ENCODE measurements at regions not wholly inside any gene's neighbourhood (a gene's known extent, or its start where the extent isn't known, plus 50 kb on each side); places are given as distances from the start of the nearest gene placed in this dataset.

- no peaks in the 10 kb centered on the region for H3K27me3 ChIP-seq
- TF ChIP-seq CTCF (IDR thresholded peaks at IDR 0.05), result no peak
- no peak for TF ChIP-seq POLR2A (IDR thresholded peaks at IDR 0.05)
- WGBS, 2 donors, result 73 to 83% methylated on average over 2 of the region's 2 CpGs
- intact Hi-C loops (cut with DNase I), result no loop called here
- H3K4me1 ChIP-seq, result no peaks in the 10 kb centered on the region
- no peak for DNase-seq
- no peaks in the 10 kb centered on the region for H3K9me3 ChIP-seq
- no peak overlapping the region for H3K27ac ChIP-seq
- no peak overlapping the region for H3K4me3 ChIP-seq (replicated peaks in 1 of 3)
- H3K36me3 ChIP-seq, result no peaks in the 10 kb centered on the region
These were observed 1068.9 kb upstream of the RAG2 start for GRCh38 chr11:37666960-37667359.

GRCh38 chr11:37657645-37658044, 1059.6 kb upstream of the RAG2 start:
- Histone ChIP-seq H3K36me3 (no peaks in the 10 kb centered on the region), H3K27me3 (no peaks in the 10 kb centered on the region), H3K4me1 (no peaks in the 10 kb centered on the region), H3K4me3 (replicated peaks in 1 of 3) (no peak overlapping the region), H3K27ac (no peak overlapping the region), H3K9me3 (no peaks in the 10 kb centered on the region)
- no peak for DNase-seq
- intact Hi-C loops (cut with DNase I), result no loop called here
- WGBS, 2 donors, result 93 to 98% methylated on average over 1 of the region's 1 CpG
- TF ChIP-seq POLR2A (IDR thresholded peaks at IDR 0.05) (no peak), CTCF (IDR thresholded peaks at IDR 0.05) (no peak)

- H3K4me1 ChIP-seq, result no peaks in the 10 kb centered on the region
- no peaks in the 10 kb centered on the region for H3K36me3 ChIP-seq
- no peak overlapping the region for H3K27ac ChIP-seq
- WGBS, 2 donors, result 62 to 83% methylated on average over 1 of the region's 1 CpG
- H3K27me3 ChIP-seq, result no peaks in the 10 kb centered on the region
- TF ChIP-seq POLR2A (IDR thresholded peaks at IDR 0.05) (no peak), CTCF (IDR thresholded peaks at IDR 0.05) (no peak)
- intact Hi-C loops (cut with DNase I), result no loop called here
- DNase-seq, result no peak
- no peaks in the 10 kb centered on the region for H3K9me3 ChIP-seq
- H3K4me3 ChIP-seq (replicated peaks in 1 of 3), result no peak overlapping the region
These were observed 1049.7 kb upstream of the RAG2 start for GRCh38 chr11:37647767-37648166.

GRCh38 chr11:37643968-37644367, 1045.9 kb upstream of the RAG2 start:
- H3K4me3 ChIP-seq (replicated peaks in 1 of 3), result no peak overlapping the region
- WGBS, 2 donors, result 85 to 91% methylated on average over 2 of the region's 2 CpGs
- no peak overlapping the region for H3K27ac ChIP-seq
- TF ChIP-seq CTCF (IDR thresholded peaks at IDR 0.05) (no peak), POLR2A (IDR thresholded peaks at IDR 0.05) (no peak)
- H3K4me1 ChIP-seq, result no peaks in the 10 kb centered on the region
- DNase-seq, result no peak
- H3K9me3 ChIP-seq, result no peaks in the 10 kb centered on the region
- H3K36me3 ChIP-seq, result no peaks in the 10 kb centered on the region
- intact Hi-C loops (cut with DNase I), result no loop called here
- no peaks in the 10 kb centered on the region for H3K27me3 ChIP-seq

- no peak for TF ChIP-seq CTCF (IDR thresholded peaks at IDR 0.05)
- TF ChIP-seq POLR2A (IDR thresholded peaks at IDR 0.05), result no peak
- H3K9me3 ChIP-seq, result no peaks in the 10 kb centered on the region
- intact Hi-C loops (cut with DNase I), result no loop called here
- H3K36me3 ChIP-seq, result no peaks in the 10 kb centered on the region
- H3K4me1 ChIP-seq, result no peaks in the 10 kb centered on the region
- no peak for DNase-seq
- WGBS, 2 donors, result 70 to 76% methylated on average over 2 of the region's 2 CpGs
- no peaks in the 10 kb centered on the region for H3K27me3 ChIP-seq
- H3K27ac ChIP-seq, result no peak overlapping the region
- H3K4me3 ChIP-seq (replicated peaks in 1 of 3), result no peak overlapping the region
These were observed 1044.3 kb upstream of the RAG2 start for GRCh38 chr11:37642296-37642695.
